ENCODE measurements at regions not wholly inside any gene's neighbourhood (a gene's known extent, or its start where the extent isn't known, plus 50 kb on each side); places are given as distances from the start of the nearest gene placed in this dataset.

DNA sequence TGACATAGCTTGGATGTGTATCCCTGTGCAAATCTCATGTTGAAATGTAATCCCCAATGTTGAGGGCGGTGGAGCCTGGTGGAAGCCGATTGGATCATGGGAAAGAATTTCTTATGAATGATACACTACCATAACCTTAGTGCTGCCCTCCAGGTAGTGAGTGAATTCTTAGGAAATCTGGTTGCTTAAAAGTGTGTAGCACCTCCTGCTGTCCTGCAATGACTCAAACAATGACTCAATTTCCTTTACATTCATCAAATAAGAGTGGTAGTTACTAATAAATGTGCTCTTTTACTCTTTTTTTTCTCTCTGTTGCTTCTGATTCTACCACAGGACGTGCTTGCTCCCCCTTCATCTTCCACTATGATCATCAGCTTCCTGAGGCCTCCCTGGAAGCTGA lies 1696.0 kb upstream of the CDH9 start:
- TF ChIP-seq SP2 (IDR thresholded peaks at IDR 0.05; ENCODE audit: low read length), result no peak
- TF ChIP-seq RAD21 (IDR thresholded peaks at IDR 0.05 in 1 of 2, conservative IDR thresholded peaks at IDR 0.05 in 1 of 2; ENCODE audit: low read depth in 2 of 2, low read length in 2 of 2), result peak; percentile 27 to 32
- TF ChIP-seq EZH2 (IDR thresholded peaks at IDR 0.05; ENCODE audit: low read depth, low read length, severe bottlenecking), result no peak
- TF ChIP-seq, protein P1, sequence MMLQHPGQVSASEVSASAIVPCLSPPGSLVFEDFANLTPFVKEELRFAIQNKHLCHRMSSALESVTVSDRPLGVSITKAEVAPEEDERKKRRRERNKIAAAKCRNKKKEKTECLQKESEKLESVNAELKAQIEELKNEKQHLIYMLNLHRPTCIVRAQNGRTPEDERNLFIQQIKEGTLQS (IDR thresholded peaks at IDR 0.05; ENCODE audit: insufficient read depth, low read depth, low read length), result no peak
- no peak for TF ChIP-seq HDAC6 (IDR thresholded peaks at IDR 0.05; ENCODE audit: low read depth, low read length)
- TF ChIP-seq RFX5 (IDR thresholded peaks at IDR 0.05; ENCODE audit: borderline replicate concordance, low read depth, low read length), result no peak
- TF ChIP-seq, protein P2, sequence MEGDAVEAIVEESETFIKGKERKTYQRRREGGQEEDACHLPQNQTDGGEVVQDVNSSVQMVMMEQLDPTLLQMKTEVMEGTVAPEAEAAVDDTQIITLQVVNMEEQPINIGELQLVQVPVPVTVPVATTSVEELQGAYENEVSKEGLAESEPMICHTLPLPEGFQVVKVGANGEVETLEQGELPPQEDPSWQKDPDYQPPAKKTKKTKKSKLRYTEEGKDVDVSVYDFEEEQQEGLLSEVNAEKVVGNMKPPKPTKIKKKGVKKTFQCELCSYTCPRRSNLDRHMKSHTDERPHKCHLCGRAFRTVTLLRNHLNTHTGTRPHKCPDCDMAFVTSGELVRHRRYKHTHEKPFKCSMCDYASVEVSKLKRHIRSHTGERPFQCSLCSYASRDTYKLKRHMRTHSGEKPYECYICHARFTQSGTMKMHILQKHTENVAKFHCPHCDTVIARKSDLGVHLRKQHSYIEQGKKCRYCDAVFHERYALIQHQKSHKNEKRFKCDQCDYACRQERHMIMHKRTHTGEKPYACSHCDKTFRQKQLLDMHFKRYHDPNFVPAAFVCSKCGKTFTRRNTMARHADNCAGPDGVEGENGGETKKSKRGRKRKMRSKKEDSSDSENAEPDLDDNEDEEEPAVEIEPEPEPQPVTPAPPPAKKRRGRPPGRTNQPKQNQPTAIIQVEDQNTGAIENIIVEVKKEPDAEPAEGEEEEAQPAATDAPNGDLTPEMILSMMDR (IDR thresholded peaks at IDR 0.05; ENCODE audit: control extremely low read depth in 1 of 3, insufficient read depth in 1 of 3, low read depth in 1 of 3, low read length in 3 of 3), result peak in 1 of 3 experiments; percentile 8; a peak in 1 of 4 replicates
- Histone ChIP-seq H3K14ac (ENCODE audit: insufficient read length) (no peak overlapping the region), H3K4me2 (ENCODE audit: insufficient read depth in 1 of 2, low read depth in 2 of 2, low read length in 2 of 2) (no peak overlapping the region), H3K9ac (replicated peaks in 1 of 4; ENCODE audit: extremely low read depth in 1 of 4, low read depth in 3 of 4, low read length in 3 of 4) (no peak overlapping the region), H3K36me3 (ENCODE audit: control insufficient read depth in 2 of 4, insufficient read depth in 4 of 4, low read length in 3 of 4) (no peaks in the 10 kb centered on the region), H3K18ac (ENCODE audit: extremely low read depth, low read length) (no peak overlapping the region), H3K56ac (replicated peaks; ENCODE audit: insufficient read length, low read depth, low read length) (no peak overlapping the region), H3K4me1 (replicated peaks in 1 of 4; ENCODE audit: control insufficient read depth in 3 of 4, insufficient read depth in 4 of 4, low read length in 3 of 4) (0 out of 7 replicates have a peak, but pooled peaks cover 0 to 2% (median 0%) of the 10 kb centered on the region in 4 experiments), H4K91ac (replicated peaks; ENCODE audit: insufficient read length, low read length) (no peak overlapping the region), H3K27me3 (replicated peaks in 1 of 4; ENCODE audit: control insufficient read depth in 3 of 4, extremely low read depth in 1 of 4, insufficient read depth in 3 of 4, low read length in 3 of 4) (no peaks in the 10 kb centered on the region), H4K8ac (ENCODE audit: extremely low read depth, insufficient read depth, low read length) (no peak overlapping the region), H4K5ac (ENCODE audit: insufficient read length, low read depth, low read length) (no peak overlapping the region), H2BK120ac (replicated peaks; ENCODE audit: low read depth, low read length) (no peak overlapping the region), H3K79me1 (ENCODE audit: low read depth, low read length) (no peaks in the 10 kb centered on the region), H3K4ac (replicated peaks; ENCODE audit: insufficient read length, low read depth, low read length) (no peak overlapping the region), H3K79me2 (ENCODE audit: control insufficient read depth in 1 of 2, insufficient read depth in 2 of 2, low read length in 2 of 2) (no peaks in the 10 kb centered on the region), H2AFZ (ENCODE audit: low read length) (peak overlapping the region; percentile 55; the same call in 1 of the 2 replicates), H2BK5ac (ENCODE audit: low read depth, low read length) (no peak overlapping the region), H2BK20ac (ENCODE audit: low read length) (no peak overlapping the region), H2AK5ac (ENCODE audit: low read depth, low read length) (no peak overlapping the region), H3K9me3 (ENCODE audit: insufficient read depth in 2 of 2, low read depth in 1 of 2, low read length in 1 of 2) (no peaks in the 10 kb centered on the region), H3K4me3 (ENCODE audit: extremely low read depth in 1 of 4, insufficient read depth in 2 of 4, low read depth in 3 of 4, low read length in 4 of 4) (no peak overlapping the region), H3K23ac (ENCODE audit: insufficient read length) (no peak overlapping the region), H2BK15ac (ENCODE audit: low read length) (no peak overlapping the region), H2BK12ac (ENCODE audit: low read depth, low read length) (no peak overlapping the region), H3K27ac (ENCODE audit: low read depth, low read length) (no peak overlapping the region), H4K20me1 (replicated peaks in 1 of 2; ENCODE audit: control insufficient read depth in 1 of 2, insufficient read depth in 2 of 2, low read length in 2 of 2) (peaks cover 0 to 1% of the 10 kb centered on the region in 2 experiments), H3K23me2 (ENCODE audit: low read depth, low read length) (no peaks in the 10 kb centered on the region)
- ChIA-PET CTCF (ENCODE audit: partially characterized antibody) (interaction anchor here (0.8 to 2.1 kb wide), 7 partner anchors 9 to 389 kb away, joined by 3 to 8 read pairs (median 4); no protein-coding TSS in a partner anchor), POLR2A (ENCODE audit: partially characterized antibody) (no interaction called here)
- no peak for FAIRE-seq
- DNase-seq (ENCODE audit: low read depth in 1 of 2, low spot score in 2 of 2), result no peak
- WGBS, 2 experiments (ENCODE audit: extremely low coverage in 1 of 2, insufficient coverage in 1 of 2, insufficient read length in 1 of 2, insufficient replicate concordance in 2 of 2, low coverage in 1 of 2, low lambda C conversion rate in 2 of 2, missing lambda C conversion rate in 1 of 2), result 80% methylated on average over 3 of the region's 3 CpGs; no CpG with 5 or more reads in 1 of the 2 experiments

Measured in H1 (cell line).